Tibial nerve (tissue), 3 donors: ENCODE measurements at regions not wholly inside any gene's neighbourhood (a gene's known extent, or its start where the extent isn't known, plus 50 kb on each side); places are given as distances from the start of the nearest gene placed in this dataset.

Experiments used
- POLR2A ChIP-seq, 2 donors: fragments of 450-650 bp; IDR thresholded peaks; one replicate each; pipeline ENCODE4 v1.6.1; 2017; ENCODE audit warnings: antibody characterized with exemption in 2 of 2, mild to moderate bottlenecking in 2 of 2, moderate library complexity in 2 of 2
- TF ChIP-seq, protein P1 (sequence below), 5 experiments: fragments of 200-600 bp in 3 of 5; fragments of 450-650 bp in 2 of 5; sonication (generic) in 3 of 5; IDR thresholded peaks; one replicate each; pipeline ENCODE4 v1.5.1; 2016 to 2019; ENCODE audit warnings: antibody characterized with exemption in 5 of 5, mild to moderate bottlenecking in 3 of 5, moderate library complexity in 2 of 5

DNA sequence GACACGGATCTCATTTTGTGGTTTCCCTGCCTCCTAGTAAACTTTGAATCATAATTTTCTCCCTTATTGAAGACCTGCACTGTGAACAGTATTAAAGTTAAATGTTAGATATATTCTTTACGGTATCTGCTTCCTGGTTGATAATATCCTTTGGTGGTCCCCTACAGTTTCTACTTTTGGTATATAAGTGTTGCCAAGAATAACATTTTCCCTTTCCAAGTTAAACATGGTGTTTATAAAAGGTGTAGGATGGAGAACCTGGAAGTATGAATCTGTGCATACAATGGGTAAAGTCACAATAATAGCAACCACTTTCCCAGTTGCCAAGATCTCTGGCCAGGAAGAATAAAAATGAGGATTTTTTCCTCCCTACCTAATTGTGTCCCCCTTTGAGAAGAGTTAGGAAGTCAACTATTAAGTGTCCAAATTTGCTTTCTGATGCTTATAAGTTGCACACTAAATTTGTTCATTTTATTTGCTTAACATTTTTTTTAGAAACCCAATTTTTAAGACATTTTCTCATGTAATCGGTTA, 201.0 kb upstream of the STK17B start:
- no peak for TF ChIP-seq POLR2A (IDR thresholded peaks at IDR 0.05)
- TF ChIP-seq, protein P1, sequence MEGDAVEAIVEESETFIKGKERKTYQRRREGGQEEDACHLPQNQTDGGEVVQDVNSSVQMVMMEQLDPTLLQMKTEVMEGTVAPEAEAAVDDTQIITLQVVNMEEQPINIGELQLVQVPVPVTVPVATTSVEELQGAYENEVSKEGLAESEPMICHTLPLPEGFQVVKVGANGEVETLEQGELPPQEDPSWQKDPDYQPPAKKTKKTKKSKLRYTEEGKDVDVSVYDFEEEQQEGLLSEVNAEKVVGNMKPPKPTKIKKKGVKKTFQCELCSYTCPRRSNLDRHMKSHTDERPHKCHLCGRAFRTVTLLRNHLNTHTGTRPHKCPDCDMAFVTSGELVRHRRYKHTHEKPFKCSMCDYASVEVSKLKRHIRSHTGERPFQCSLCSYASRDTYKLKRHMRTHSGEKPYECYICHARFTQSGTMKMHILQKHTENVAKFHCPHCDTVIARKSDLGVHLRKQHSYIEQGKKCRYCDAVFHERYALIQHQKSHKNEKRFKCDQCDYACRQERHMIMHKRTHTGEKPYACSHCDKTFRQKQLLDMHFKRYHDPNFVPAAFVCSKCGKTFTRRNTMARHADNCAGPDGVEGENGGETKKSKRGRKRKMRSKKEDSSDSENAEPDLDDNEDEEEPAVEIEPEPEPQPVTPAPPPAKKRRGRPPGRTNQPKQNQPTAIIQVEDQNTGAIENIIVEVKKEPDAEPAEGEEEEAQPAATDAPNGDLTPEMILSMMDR (IDR thresholded peaks at IDR 0.05) = no peak
